WERI-Rb-1 (cell line): ENCODE measurements at regions not wholly inside any gene's neighbourhood (a gene's known extent, or its start where the extent isn't known, plus 50 kb on each side); places are given as distances from the start of the nearest gene placed in this dataset.

Experiments
- DNase-seq: peaks from one replicate; pipeline ENCODE4 v3.0.0-alpha.2; 2020
- H3K27ac ChIP-seq: fragments of 250-450 bp; sonication (Bioruptor Pico); 2 replicates; pipeline ENCODE4 v1.5.1; 2020; ENCODE audit warnings: mild to moderate bottlenecking, moderate library complexity
- H3K27me3 ChIP-seq: fragments of 250-450 bp; sonication (Bioruptor Pico); 2 replicates; pipeline ENCODE4 v1.5.1; 2021; ENCODE audit warnings: mild to moderate bottlenecking, low read depth, moderate library complexity; ENCODE audit not compliant: insufficient read depth, severe bottlenecking
- H3K36me3 ChIP-seq: fragments of 250-450 bp; sonication (Bioruptor Pico); 2 replicates; pipeline ENCODE4 v1.5.1; 2020; ENCODE audit warnings: mild to moderate bottlenecking, moderate library complexity
- H3K4me3 ChIP-seq: 2 replicates; pipeline ENCODE4 v1.5.1; 2011; ENCODE audit warnings: low read depth, mild to moderate bottlenecking, control low read depth, low read length
- H3K9me3 ChIP-seq: fragments of 250-450 bp; sonication (Bioruptor Pico); 2 replicates; pipeline ENCODE4 v1.5.1; 2021; ENCODE audit warnings: mild to moderate bottlenecking, moderate library complexity; ENCODE audit not compliant: severe bottlenecking
- TF ChIP-seq, protein P1 (sequence below): IDR thresholded peaks from 2 replicates; pipeline ENCODE4 v1.5.1; 2011; ENCODE audit warnings: low read depth, mild to moderate bottlenecking, control low read depth, inconsistent platforms, low read length

DNA sequence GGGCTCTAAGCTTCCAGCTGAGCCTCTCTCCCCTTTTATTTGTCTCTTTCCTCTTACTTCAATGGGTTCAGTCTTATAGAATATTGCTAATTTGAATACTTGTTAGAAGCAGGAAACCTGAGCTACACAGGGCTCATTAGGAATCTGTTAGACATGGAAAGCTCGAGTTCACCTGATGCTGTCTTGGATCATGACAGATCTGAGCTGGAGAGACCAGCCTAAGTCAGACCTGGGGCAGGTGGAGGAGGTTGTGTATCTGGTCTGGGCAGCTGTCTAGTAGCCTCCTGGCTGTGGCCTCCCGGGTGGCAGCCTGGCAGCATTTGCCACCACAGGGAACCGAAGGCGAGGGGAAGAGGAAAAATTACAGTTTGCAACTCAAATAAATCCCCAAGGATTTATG, 185.9 kb downstream of the ICOS start:
- Histone ChIP-seq H3K27me3 (no peaks in the 10 kb centered on the region), H3K27ac (no peak overlapping the region), H3K36me3 (no peaks in the 10 kb centered on the region), H3K9me3 (peaks cover 2% of the 10 kb centered on the region), H3K4me3 (no peak overlapping the region)
- no peak for DNase-seq
- TF ChIP-seq, protein P1, sequence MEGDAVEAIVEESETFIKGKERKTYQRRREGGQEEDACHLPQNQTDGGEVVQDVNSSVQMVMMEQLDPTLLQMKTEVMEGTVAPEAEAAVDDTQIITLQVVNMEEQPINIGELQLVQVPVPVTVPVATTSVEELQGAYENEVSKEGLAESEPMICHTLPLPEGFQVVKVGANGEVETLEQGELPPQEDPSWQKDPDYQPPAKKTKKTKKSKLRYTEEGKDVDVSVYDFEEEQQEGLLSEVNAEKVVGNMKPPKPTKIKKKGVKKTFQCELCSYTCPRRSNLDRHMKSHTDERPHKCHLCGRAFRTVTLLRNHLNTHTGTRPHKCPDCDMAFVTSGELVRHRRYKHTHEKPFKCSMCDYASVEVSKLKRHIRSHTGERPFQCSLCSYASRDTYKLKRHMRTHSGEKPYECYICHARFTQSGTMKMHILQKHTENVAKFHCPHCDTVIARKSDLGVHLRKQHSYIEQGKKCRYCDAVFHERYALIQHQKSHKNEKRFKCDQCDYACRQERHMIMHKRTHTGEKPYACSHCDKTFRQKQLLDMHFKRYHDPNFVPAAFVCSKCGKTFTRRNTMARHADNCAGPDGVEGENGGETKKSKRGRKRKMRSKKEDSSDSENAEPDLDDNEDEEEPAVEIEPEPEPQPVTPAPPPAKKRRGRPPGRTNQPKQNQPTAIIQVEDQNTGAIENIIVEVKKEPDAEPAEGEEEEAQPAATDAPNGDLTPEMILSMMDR = no peak

DNA sequence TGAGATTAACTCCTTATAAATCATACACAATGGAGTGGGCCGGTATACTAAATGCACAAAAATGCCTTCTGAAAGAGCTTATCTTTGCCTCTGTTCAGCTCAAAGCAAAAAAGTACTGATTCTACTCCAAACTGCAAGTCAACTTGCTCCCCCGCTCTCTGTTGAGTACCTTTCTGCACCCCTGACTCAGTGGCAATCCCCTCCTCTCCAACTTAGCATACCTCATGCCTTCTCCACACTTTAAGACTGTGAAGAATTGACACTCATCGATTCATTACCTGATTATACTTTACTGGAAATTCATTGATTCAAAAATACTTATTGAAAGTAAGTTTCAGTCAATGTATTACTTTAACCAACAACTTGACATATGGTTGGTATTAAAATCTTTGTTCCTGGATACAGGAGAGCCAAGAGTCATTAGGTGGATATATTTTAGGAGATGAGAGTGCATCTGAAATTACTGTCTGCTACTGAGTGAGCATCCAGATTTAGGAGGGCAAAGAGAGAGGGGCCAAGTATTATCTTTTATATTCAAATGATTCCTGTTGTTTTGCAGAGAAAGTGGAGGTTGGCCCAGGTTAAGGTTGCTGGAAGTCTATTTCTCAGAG, 187.7 kb downstream of the ICOS start:
- H3K4me3 ChIP-seq = no peak overlapping the region
- no peak overlapping the region for H3K27ac ChIP-seq
- DNase-seq = no peak
- H3K9me3 ChIP-seq = peaks cover 2% of the 10 kb centered on the region
- TF ChIP-seq, protein P1 = no peak
- no peaks in the 10 kb centered on the region for H3K36me3 ChIP-seq
- no peaks in the 10 kb centered on the region for H3K27me3 ChIP-seq

DNA sequence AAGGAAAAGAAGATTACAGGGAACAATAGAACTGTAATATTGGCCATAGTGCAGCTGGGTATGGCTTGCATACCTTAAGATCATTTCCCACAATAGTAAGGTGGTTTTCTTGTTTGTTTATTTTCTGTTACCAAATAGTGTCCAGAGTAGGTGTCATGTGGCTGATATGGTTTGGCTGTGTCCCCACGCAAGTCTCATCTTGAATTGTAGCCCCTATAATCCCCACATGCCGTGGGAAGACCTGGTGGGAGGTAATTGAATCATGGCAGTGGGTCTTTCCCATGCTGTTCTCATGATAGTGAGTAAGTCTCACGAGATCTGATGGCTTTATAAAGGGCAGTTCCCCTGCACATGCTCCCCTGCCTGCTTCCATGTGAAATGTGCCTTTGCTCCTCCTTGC, 190.1 kb downstream of the ICOS start:
- Histone ChIP-seq H3K9me3 (peaks cover 2% of the 10 kb centered on the region), H3K27me3 (no peaks in the 10 kb centered on the region), H3K4me3 (no peak overlapping the region), H3K36me3 (no peaks in the 10 kb centered on the region), H3K27ac (no peak overlapping the region)
- no peak for DNase-seq
- TF ChIP-seq, protein P1 = no peak

DNA sequence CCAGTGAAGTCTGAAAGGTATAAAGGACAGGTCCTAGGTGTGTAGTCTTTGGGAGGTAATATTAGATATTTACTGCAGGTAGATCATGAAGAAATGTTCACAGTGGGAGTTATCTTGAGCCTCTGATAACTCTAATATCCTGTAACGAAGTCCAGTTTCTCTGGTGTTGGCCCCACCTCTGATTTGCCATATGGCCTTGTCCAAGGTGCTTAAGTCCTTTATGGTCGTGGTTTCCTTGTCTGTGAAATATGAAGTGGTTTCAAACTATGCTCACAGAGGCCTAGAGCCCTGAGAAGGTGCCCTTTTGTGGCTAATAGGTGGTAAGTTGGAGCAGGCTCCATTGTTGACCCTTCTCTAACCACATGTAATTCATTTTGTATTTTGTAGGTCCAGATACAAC, 190.7 kb downstream of the ICOS start:
- Histone ChIP-seq H3K36me3 (no peaks in the 10 kb centered on the region), H3K4me3 (no peak overlapping the region), H3K9me3 (peaks cover 2% of the 10 kb centered on the region), H3K27me3 (no peaks in the 10 kb centered on the region), H3K27ac (no peak overlapping the region)
- DNase-seq = no peak
- TF ChIP-seq, protein P1 = no peak

DNA sequence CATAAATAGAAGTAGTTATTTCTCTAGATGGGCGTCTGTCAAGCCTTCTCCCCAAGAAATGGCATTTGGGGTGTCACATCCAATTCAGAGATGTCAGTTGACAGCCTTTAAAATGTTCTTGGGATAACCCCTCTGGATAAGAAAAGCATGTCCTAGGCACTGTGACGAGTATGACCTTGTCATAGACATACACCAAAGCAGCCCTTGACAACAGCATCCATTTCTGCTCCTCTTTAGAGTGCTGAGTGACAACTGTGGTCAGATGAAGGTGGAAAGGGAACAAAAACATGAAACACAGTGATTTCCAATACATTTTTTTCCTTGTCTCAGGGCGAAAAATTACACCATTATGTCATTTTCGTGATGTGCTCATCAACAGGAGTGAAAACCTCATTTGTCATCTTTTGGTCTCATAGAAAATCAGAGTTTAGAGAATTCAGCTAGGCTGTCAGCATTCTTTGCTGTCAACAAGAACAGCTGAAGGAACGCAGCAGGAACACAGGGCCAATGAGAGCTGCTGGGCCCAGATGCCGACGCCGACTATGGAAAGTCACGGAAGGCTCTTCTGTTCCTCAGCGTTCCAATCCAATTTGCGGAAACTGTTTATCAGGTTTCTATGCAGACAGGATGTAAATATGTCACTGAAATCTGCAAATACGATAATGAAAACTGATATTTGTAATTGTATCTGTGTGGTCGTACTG, 193.2 kb downstream of the ICOS start:
- TF ChIP-seq, protein P1 = no peak
- DNase-seq = no peak
- H3K4me3 ChIP-seq = no peak overlapping the region
- peaks cover 2% of the 10 kb centered on the region for H3K9me3 ChIP-seq
- H3K36me3 ChIP-seq = no peaks in the 10 kb centered on the region
- no peak overlapping the region for H3K27ac ChIP-seq
- H3K27me3 ChIP-seq = no peaks in the 10 kb centered on the region
